H1 (cell line): ENCODE measurements at regions not wholly inside any gene's neighbourhood (a gene's known extent, or its start where the extent isn't known, plus 50 kb on each side); places are given as distances from the start of the nearest gene placed in this dataset.

ENCODE experiments used
- CTBP2 ChIP-seq: IDR thresholded peaks from 2 replicates; pipeline ENCODE4 v1.7.0; 2011; ENCODE audit warnings: borderline replicate concordance, mild to moderate bottlenecking, moderate library complexity, mixed read lengths, low read length; ENCODE audit not compliant: insufficient read depth, insufficient read length
- RXRA ChIP-seq: IDR thresholded peaks from 2 replicates; pipeline ENCODE4 v1.6.1; 2011; ENCODE audit warnings: low read depth, mild to moderate bottlenecking, low read length, moderate library complexity; ENCODE audit not compliant: insufficient read depth
- SP4 ChIP-seq: IDR thresholded peaks from 2 replicates; pipeline ENCODE4 v1.6.1; 2012; ENCODE audit warnings: low read length, inconsistent platforms
- TF ChIP-seq, protein P1 (sequence below): fragments of 300-600 bp; sonication (generic); IDR thresholded peaks from 2 replicates; pipeline ENCODE4 v1.7.1; 2012; ENCODE audit warnings: low read length, moderate library complexity, mild to moderate bottlenecking, inconsistent platforms; ENCODE audit not compliant: insufficient replicate concordance

DNA sequence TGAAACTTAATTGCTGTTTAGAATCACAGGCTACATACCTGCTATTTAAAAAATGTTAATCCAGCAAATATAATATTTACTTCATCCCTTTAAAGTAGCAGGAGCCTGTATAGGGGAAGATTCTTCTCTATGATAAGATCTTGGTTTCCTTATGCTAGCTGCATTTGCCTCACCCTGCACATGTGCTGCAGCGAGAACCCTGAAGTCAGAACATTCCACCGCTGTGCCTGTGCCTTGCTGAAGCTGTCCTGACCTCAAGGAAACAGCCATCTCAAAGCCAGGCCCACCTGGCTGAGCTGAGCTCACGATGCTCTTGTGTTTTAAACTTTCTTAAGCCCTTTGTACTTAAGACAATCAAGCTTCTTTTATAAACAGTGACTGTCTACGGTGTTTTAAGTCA lies 355.0 kb upstream of the PCDH20 start (continued):
- TF ChIP-seq, protein P1, sequence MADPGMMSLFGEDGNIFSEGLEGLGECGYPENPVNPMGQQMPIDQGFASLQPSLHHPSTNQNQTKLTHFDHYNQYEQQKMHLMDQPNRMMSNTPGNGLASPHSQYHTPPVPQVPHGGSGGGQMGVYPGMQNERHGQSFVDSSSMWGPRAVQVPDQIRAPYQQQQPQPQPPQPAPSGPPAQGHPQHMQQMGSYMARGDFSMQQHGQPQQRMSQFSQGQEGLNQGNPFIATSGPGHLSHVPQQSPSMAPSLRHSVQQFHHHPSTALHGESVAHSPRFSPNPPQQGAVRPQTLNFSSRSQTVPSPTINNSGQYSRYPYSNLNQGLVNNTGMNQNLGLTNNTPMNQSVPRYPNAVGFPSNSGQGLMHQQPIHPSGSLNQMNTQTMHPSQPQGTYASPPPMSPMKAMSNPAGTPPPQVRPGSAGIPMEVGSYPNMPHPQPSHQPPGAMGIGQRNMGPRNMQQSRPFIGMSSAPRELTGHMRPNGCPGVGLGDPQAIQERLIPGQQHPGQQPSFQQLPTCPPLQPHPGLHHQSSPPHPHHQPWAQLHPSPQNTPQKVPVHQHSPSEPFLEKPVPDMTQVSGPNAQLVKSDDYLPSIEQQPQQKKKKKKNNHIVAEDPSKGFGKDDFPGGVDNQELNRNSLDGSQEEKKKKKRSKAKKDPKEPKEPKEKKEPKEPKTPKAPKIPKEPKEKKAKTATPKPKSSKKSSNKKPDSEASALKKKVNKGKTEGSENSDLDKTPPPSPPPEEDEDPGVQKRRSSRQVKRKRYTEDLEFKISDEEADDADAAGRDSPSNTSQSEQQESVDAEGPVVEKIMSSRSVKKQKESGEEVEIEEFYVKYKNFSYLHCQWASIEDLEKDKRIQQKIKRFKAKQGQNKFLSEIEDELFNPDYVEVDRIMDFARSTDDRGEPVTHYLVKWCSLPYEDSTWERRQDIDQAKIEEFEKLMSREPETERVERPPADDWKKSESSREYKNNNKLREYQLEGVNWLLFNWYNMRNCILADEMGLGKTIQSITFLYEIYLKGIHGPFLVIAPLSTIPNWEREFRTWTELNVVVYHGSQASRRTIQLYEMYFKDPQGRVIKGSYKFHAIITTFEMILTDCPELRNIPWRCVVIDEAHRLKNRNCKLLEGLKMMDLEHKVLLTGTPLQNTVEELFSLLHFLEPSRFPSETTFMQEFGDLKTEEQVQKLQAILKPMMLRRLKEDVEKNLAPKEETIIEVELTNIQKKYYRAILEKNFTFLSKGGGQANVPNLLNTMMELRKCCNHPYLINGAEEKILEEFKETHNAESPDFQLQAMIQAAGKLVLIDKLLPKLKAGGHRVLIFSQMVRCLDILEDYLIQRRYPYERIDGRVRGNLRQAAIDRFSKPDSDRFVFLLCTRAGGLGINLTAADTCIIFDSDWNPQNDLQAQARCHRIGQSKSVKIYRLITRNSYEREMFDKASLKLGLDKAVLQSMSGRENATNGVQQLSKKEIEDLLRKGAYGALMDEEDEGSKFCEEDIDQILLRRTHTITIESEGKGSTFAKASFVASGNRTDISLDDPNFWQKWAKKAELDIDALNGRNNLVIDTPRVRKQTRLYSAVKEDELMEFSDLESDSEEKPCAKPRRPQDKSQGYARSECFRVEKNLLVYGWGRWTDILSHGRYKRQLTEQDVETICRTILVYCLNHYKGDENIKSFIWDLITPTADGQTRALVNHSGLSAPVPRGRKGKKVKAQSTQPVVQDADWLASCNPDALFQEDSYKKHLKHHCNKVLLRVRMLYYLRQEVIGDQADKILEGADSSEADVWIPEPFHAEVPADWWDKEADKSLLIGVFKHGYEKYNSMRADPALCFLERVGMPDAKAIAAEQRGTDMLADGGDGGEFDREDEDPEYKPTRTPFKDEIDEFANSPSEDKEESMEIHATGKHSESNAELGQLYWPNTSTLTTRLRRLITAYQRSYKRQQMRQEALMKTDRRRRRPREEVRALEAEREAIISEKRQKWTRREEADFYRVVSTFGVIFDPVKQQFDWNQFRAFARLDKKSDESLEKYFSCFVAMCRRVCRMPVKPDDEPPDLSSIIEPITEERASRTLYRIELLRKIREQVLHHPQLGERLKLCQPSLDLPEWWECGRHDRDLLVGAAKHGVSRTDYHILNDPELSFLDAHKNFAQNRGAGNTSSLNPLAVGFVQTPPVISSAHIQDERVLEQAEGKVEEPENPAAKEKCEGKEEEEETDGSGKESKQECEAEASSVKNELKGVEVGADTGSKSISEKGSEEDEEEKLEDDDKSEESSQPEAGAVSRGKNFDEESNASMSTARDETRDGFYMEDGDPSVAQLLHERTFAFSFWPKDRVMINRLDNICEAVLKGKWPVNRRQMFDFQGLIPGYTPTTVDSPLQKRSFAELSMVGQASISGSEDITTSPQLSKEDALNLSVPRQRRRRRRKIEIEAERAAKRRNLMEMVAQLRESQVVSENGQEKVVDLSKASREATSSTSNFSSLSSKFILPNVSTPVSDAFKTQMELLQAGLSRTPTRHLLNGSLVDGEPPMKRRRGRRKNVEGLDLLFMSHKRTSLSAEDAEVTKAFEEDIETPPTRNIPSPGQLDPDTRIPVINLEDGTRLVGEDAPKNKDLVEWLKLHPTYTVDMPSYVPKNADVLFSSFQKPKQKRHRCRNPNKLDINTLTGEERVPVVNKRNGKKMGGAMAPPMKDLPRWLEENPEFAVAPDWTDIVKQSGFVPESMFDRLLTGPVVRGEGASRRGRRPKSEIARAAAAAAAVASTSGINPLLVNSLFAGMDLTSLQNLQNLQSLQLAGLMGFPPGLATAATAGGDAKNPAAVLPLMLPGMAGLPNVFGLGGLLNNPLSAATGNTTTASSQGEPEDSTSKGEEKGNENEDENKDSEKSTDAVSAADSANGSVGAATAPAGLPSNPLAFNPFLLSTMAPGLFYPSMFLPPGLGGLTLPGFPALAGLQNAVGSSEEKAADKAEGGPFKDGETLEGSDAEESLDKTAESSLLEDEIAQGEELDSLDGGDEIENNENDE: no peak
- TF ChIP-seq RXRA (no peak), CTBP2 (no peak), SP4 (no peak)
- TF ChIP-seq, all 59 proteins: peak for 0
